Liver (tissue), 3 donors: ENCODE measurements at regions not wholly inside any gene's neighbourhood (a gene's known extent, or its start where the extent isn't known, plus 50 kb on each side); places are given as distances from the start of the nearest gene placed in this dataset.

Experiments used
- CTCF ChIP-seq: fragments of 150-350 bp; IDR thresholded peaks from 2 replicates; pipeline ENCODE4 v1.5.1; 2017; ENCODE audit warnings: improper control_type of control experiment, low read depth, low read length; ENCODE audit not compliant: missing input control
- JUND ChIP-seq, 2 donors: IDR thresholded peaks; 2 replicates each; pipeline ENCODE4 v1.6.1; 2016; ENCODE audit warnings: antibody characterized with exemption in 2 of 2
- donor health status: healthy.
- donor health status: healthy.

GRCh38 chr14:101192661-101193000, 289.1 kb upstream of the RTL1 start:
- TF ChIP-seq CTCF (no peak), JUND (IDR thresholded peaks at IDR 0.05) (no peak)
